Right ventricle myocardium superior (tissue), 1 donor: ENCODE measurements at regions not wholly inside any gene's neighbourhood (a gene's known extent, or its start where the extent isn't known, plus 50 kb on each side); places are given as distances from the start of the nearest gene placed in this dataset.

Source experiments
- ATAC-seq: fragments of 200-7000 bp; cut with Tn5 transposase; one replicate; pipeline ENCODE4 v1.9.1; 2020; ENCODE audit warnings: mild to moderate bottlenecking; ENCODE audit not compliant: poor library complexity
- DNase-seq: peaks from one replicate; pipeline ENCODE4 v3.0.0-alpha.2; 2020
- intact Hi-C: fragments of 100-400 bp; cut with DNase I; formaldehyde crosslinking; loops from one replicate; pipeline ENCODE4 v1.11.2; 2022
- donor health status: DM: no; HTN: yes; CAD: no; lungs with severe emphysema.

DNA sequence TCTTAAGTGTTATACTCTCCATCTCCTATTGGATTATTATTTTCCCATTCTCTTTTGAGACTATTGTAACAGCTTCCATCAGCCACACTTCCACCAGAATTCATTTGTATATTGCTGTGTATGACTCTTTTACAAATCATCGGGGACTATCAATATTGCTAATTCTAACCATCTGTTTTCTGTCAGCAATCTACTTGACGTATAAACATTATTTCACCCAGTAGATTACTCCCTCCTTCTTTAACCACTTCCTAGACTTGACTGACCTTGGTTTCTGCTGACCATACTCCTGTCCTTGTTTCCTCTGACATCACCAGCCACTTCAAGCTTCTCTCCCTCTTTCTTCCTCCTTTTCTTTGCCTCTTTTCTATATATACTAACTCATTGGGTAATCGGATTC lies 402.9 kb downstream of the PCDH18 start:
- DNase-seq = no peak
- intact Hi-C loops = loop anchor here (10.0 kb wide), 1 partner anchor 735 kb away; no protein-coding TSS in a partner anchor
- no peak for ATAC-seq

- intact Hi-C loops = loop anchor here (10.0 kb wide), 1 partner anchor 740 kb away; no protein-coding TSS in a partner anchor
- ATAC-seq (peak; percentile 67), DNase-seq (no peak)
These were observed 407.3 kb downstream of the PCDH18 start for GRCh38 chr4:137125011-137125410.

DNA sequence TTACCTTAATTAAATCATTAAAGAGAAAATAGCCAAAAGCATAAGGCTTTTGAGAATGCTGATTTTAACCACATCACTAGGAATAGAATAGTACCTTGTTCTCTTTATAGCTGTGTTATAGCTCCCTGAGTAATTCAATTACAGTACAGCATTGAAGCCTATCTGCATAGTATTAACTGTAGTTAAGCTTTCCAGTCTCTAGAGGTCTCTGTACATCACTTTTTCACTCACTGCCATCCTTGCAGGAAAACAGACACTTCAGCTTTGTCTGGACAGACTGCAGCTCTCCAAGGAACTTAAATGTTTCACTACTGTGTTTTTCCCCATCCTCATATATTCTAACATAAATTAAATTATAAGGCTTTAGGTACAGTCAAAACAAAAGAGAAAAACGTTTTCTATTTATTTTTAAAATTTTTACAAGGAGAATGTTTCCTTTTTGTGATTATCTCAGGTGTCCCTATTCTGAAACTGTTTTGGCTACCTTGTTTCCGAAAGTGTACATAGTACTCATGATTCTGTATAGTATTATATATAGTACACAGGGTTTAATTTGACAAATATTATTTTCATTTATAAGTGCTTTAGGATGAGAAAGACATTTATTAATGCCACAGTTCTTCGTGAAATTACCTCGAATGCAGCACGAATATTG lies 407.9 kb downstream of the PCDH18 start:
- ATAC-seq = peak; percentile 97
- DNase-seq = no peak
- intact Hi-C loops = loop anchor here (10.0 kb wide), 1 partner anchor 740 kb away; no protein-coding TSS in a partner anchor

DNA sequence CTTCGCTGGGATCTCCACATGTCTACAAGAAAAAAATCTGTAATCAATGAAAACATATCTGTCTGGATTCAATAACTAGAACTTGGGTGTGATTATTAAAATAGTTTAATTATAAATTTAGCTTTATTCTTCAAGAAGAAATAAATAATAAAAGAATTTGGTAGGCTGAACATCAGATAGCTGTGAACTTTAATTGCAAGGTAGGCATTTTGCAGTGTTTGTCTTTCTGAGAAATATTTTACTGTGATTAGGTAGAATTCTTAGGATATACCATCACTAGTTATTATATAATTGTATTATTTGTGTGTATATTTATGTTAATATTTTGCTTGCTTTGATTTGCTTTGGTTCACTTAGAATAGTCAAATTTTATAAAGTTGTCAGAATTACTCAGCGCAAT lies 409.4 kb downstream of the PCDH18 start:
- intact Hi-C loops = loop anchor here (10.0 kb wide), 1 partner anchor 742 kb away; no protein-coding TSS in a partner anchor
- DNase-seq (no peak), ATAC-seq (no peak)

GRCh38 chr4:137116144-137116543 lies 416.1 kb downstream of the PCDH18 start:
- ATAC-seq = no peak
- intact Hi-C loops = no loop called here
- DNase-seq = no peak

DNA sequence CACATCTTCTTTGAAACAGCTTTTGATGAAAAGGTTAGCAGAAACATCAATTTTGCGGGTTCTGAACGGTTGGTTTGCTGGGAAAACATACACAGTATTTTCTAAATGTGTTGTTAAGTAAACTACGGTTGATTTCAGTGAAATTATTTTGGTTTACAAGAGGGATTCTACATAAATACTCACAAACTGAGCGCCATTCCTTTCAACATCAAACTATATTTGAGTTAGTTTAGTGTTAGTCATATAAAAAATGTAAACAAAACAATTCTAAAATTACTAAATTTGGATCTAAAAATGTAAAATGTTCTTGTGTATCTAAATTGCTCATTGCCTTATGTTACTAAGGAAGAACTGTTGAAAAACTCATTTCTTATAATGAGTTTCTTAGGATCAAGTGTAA lies 425.6 kb downstream of the PCDH18 start:
- no peak for DNase-seq
- no peak for ATAC-seq
- intact Hi-C loops = no loop called here

GRCh38 chr4:137106287-137106686 lies 426.0 kb downstream of the PCDH18 start:
- intact Hi-C loops = no loop called here
- DNase-seq (no peak), ATAC-seq (peak; percentile 52)

GRCh38 chr4:137090951-137091350 lies 441.3 kb downstream of the PCDH18 start:
- ATAC-seq (no peak), DNase-seq (no peak)
- intact Hi-C loops = no loop called here

- DNase-seq = no peak
- no peak for ATAC-seq
- intact Hi-C loops = no loop called here
These were observed 448.6 kb downstream of the PCDH18 start for GRCh38 chr4:137083571-137084135.

DNA sequence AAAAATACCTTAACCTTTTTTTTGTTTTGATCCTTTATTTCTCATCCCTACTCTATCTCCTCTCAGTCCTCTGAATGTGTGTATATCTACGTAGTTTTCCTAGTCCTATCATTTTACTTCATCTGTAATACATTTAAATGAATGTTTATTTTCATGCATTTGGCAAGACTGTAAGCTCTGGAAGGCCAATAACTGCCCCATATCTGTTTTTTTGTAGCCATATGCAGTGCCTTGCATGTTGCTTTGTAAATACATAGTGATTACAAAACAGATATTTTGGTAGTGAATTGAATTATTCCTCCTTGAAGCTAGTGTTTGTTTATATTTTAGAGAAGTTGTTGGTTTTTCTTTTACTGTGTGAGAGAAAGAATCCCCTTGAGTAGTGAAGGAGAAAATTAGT lies 450.2 kb downstream of the PCDH18 start:
- intact Hi-C loops = no loop called here
- ATAC-seq = no peak
- no peak for DNase-seq

DNA sequence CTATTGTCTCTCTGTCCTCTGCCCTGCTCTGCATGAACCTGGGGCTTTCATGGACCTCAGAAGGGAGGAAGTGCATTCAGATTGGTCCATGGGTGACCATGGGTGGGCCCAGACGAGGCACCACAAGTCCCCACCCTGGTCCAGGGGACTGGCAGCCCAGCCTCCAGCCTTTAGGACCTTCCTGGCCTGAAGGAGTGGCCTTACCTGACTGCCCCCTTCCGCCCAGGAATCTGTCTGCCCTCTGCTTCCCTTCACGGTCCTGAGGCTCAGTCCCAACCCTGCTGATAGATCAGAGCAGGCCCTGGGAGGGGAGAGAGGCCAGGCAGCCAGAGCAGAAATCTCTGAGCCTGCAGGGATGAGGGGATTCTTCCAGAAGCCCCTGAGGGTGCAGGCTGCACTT lies 455.4 kb downstream of the PCDH18 start:
- intact Hi-C loops = no loop called here
- ATAC-seq (no peak), DNase-seq (no peak)

DNA sequence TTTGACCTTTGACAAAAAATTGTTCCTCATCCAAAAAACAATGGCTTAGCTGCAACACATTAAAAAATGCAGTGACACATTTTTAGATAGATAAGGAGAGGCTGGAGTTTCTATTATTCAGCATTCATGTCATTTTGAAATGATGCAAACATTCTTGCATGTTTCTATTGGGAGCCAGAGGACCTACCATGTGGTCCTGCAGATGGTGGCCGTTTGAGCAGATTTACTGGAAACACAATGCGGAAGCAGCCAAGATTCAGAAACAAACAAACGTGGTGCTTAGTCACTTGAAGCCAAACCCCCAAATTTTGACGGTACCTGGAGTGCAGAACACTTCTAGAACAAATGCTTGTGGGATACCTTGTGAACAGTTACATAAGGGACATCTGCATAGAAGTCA lies 456.7 kb downstream of the PCDH18 start:
- ATAC-seq = no peak
- intact Hi-C loops = no loop called here
- DNase-seq = no peak

DNA sequence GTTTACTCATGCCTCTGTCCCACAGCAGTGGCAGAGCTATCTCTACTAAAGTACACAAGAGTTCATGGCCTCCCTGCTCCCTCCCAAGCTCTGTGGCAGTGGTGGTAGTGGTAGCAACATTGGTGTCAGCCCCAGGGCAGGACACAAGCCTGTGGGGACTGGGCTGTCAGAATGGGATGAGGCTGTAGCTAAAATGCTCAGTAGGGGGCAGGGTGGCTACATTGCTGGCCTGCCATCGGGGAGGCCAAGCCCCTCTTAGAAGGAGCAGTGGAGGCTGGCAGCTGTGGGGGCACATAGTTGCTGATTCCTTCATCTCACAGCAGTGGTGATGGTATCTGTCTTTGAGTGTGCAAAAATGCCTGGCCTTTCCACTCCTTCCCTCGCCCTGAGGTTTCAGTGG lies 461.7 kb downstream of the PCDH18 start:
- intact Hi-C loops = no loop called here
- ATAC-seq (no peak), DNase-seq (no peak)

- DNase-seq (no peak), ATAC-seq (no peak)
- intact Hi-C loops = no loop called here
These were observed 462.8 kb downstream of the PCDH18 start for GRCh38 chr4:137069473-137069872.

DNA sequence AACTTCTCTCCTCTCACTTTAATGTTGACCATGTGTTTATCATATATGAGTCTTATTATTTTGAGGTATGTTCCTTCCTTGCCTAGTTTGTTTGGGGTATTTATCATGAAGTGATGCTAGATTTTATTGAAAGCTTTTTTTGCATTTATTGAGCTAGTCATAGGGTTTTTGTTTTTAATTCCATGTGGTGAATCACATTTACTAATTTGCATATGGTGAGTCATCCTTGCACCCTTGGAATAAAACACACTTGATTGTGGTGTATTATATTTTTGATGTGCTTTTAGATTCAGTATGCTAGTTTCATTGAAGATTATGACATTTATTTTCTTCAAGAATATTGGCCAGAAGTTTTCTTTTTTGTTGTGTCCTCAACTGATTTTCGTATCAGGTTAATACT lies 464.6 kb downstream of the PCDH18 start:
- DNase-seq (no peak), ATAC-seq (no peak)
- intact Hi-C loops = no loop called here

DNA sequence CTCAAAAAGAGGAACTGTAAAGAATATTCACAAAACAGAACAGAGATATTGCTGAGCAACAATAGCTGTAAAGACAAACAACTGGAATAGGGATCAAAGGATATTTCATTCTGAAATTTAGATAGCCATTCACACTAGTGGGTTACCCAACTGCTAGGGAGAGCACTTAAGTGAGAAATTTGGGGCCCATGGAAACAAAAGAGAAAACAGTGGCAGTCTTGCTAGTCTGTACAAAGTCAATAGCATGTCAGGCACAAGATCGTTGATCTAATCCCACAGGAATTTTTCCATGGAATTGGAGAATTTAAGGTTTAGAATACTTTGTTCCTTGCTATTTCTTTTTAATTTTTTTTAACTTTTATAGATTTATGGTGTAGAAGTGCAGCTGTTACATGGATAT lies 467.0 kb downstream of the PCDH18 start:
- intact Hi-C loops = no loop called here
- ATAC-seq = no peak
- no peak for DNase-seq

DNA sequence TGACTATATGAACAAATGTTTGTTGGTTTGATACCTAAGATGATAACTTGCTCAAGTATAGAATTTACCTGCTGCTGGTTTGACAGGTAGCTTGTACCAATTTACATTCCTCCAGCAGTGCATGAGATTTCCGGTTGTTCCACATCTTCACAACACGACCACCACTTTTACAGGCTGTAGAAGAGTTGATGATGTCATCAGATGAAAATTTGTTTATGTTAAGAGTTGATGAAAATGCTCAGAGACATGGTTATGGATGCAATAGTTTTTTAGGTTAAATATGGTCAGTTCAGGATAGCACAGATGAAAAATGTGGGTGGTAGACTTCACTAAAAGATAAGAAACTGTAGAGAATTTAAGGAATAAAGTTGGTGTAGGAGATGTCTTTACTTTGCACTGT lies 468.3 kb downstream of the PCDH18 start:
- intact Hi-C loops = no loop called here
- no peak for ATAC-seq
- no peak for DNase-seq

GRCh38 chr4:137043184-137043583 lies 489.1 kb downstream of the PCDH18 start:
- intact Hi-C loops = no loop called here
- DNase-seq (no peak), ATAC-seq (no peak)

- DNase-seq (no peak), ATAC-seq (no peak)
- intact Hi-C loops = no loop called here
These were observed 492.9 kb downstream of the PCDH18 start for GRCh38 chr4:137039370-137039769.

DNA sequence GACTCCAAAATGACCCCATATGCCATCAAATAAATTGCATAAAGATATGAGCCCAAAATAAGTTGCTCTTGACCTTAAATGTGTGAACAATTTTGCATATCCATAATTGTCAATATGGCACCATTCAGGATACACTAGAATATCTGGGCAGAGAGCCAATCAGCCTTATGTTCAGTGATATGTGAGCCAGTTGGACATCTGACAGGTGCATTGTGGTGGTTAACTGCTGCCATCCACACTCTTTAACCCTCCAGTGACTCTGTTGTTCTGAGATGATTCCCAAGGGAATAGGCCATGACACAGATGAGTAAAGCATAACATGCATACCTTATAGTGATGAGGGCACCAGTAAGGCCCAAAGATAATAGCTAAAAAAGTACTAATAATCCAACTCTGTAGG lies 500.1 kb downstream of the PCDH18 start:
- ATAC-seq (no peak), DNase-seq (no peak)
- intact Hi-C loops = no loop called here

- DNase-seq (no peak), ATAC-seq (no peak)
- intact Hi-C loops = no loop called here
These were observed 503.3 kb downstream of the PCDH18 start for GRCh38 chr4:137029026-137029425.
